ENCODE measurements at regions not wholly inside any gene's neighbourhood (a gene's known extent, or its start where the extent isn't known, plus 50 kb on each side); places are given as distances from the start of the nearest gene placed in this dataset.

GRCh38 chr15:77697893-77698292 is 65.2 kb upstream of the LINGO1 start:
- Histone ChIP-seq H3K4me3 (ENCODE audit: control extremely low read depth in 1 of 5, extremely low read depth in 1 of 5, insufficient read depth in 1 of 5, low read depth in 2 of 5, low read length in 4 of 5) (no peak overlapping the region), H3K27me3 (replicated peaks in 1 of 4; ENCODE audit: control extremely low read depth in 1 of 4, control insufficient read depth in 3 of 4, insufficient read depth in 4 of 4, low read length in 3 of 4) (peaks cover 0 to 12% (median 0%) of the 10 kb centered on the region in 4 experiments), H3K9me3 (ENCODE audit: control extremely low read depth in 1 of 3, control insufficient read depth in 2 of 3, insufficient read depth in 1 of 3, low read length in 2 of 3) (no peaks in the 10 kb centered on the region), H3K4me2 (replicated peaks; ENCODE audit: low read depth, low read length, poor library complexity, severe bottlenecking) (no peak overlapping the region), H3K27ac (ENCODE audit: low read length in 2 of 2) (no peak overlapping the region), H4K20me1 (ENCODE audit: control insufficient read depth, insufficient read depth, low read length, poor library complexity, severe bottlenecking) (no peaks in the 10 kb centered on the region), H3K79me2 (ENCODE audit: control insufficient read depth, insufficient read depth, low read length) (no peaks in the 10 kb centered on the region), H3K9ac (ENCODE audit: low read length) (no peak overlapping the region), H3K36me3 (replicated peaks in 1 of 2; ENCODE audit: control extremely low read depth in 1 of 2, control insufficient read depth in 1 of 2, extremely low read depth in 1 of 2, insufficient read depth in 2 of 2, low read length in 1 of 2) (no peaks in the 10 kb centered on the region), H3K4me1 (ENCODE audit: control insufficient read depth in 2 of 2, insufficient read depth in 2 of 2, low read length in 2 of 2) (no peaks in the 10 kb centered on the region), H2AFZ (ENCODE audit: insufficient read depth, low read depth, low read length, poor library complexity, severe bottlenecking) (no peak overlapping the region)
- ChIA-PET CTCF (no interaction called here), POLR2A (no interaction called here)
- H3K27ac Mint-ChIP-seq, result no peak overlapping the region
- H3K4me3 Mint-ChIP-seq, result no peak overlapping the region
- H3K27me3 Mint-ChIP-seq, result peaks cover 29% of the 10 kb centered on the region
- intact Hi-C loops (cut with micrococcal nuclease), result no loop called here
- WGBS (ENCODE audit: insufficient coverage), result 67% methylated on average over 4 of the region's 7 CpGs
- no peak for DNase-seq
- H3K4me1 Mint-ChIP-seq, result no peaks in the 10 kb centered on the region
- TF ChIP-seq EZH2 (IDR thresholded peaks at IDR 0.05; ENCODE audit: borderline replicate concordance, insufficient read depth, low read depth, low read length, poor library complexity, severe bottlenecking), result no peak
- no peak for TF ChIP-seq CTCF (IDR thresholded peaks at IDR 0.05)
- no peaks in the 10 kb centered on the region for H3K9me3 Mint-ChIP-seq (ENCODE audit: insufficient read depth)
- no peak for ATAC-seq (ENCODE audit: low read depth)

- WGBS (ENCODE audit: insufficient coverage), result 83% methylated on average over 8 of the region's 8 CpGs
- no peak overlapping the region for H3K4me2 ChIP-seq (replicated peaks; ENCODE audit: low read depth, low read length, poor library complexity, severe bottlenecking)
- no peak overlapping the region for H3K9ac ChIP-seq (ENCODE audit: low read length)
- intact Hi-C loops (cut with micrococcal nuclease), result no loop called here
- H3K4me1 ChIP-seq (ENCODE audit: control insufficient read depth in 2 of 2, insufficient read depth in 2 of 2, low read length in 2 of 2), result no peaks in the 10 kb centered on the region
- no peaks in the 10 kb centered on the region for H3K4me1 Mint-ChIP-seq
- H3K79me2 ChIP-seq (ENCODE audit: control insufficient read depth, insufficient read depth, low read length), result no peaks in the 10 kb centered on the region
- DNase-seq, result no peak
- no peaks in the 10 kb centered on the region for H3K9me3 Mint-ChIP-seq (ENCODE audit: insufficient read depth)
- POLR2A ChIA-PET, result no interaction called here
- H3K27me3 ChIP-seq (replicated peaks in 1 of 4; ENCODE audit: control extremely low read depth in 1 of 4, control insufficient read depth in 3 of 4, insufficient read depth in 4 of 4, low read length in 3 of 4), result peaks cover 0 to 12% (median under 1%) of the 10 kb centered on the region in 4 experiments
- no peak overlapping the region for H3K27ac Mint-ChIP-seq
- H3K4me3 ChIP-seq (ENCODE audit: control extremely low read depth in 1 of 5, extremely low read depth in 1 of 5, insufficient read depth in 1 of 5, low read depth in 2 of 5, low read length in 4 of 5), result no peak overlapping the region
- no peak overlapping the region for H3K27ac ChIP-seq (ENCODE audit: low read length in 2 of 2)
- H3K27me3 Mint-ChIP-seq, result peaks cover 31% of the 10 kb centered on the region
- H4K20me1 ChIP-seq (ENCODE audit: control insufficient read depth, insufficient read depth, low read length, poor library complexity, severe bottlenecking), result no peaks in the 10 kb centered on the region
- no peaks in the 10 kb centered on the region for H3K9me3 ChIP-seq (ENCODE audit: control extremely low read depth in 1 of 3, control insufficient read depth in 2 of 3, insufficient read depth in 1 of 3, low read length in 2 of 3)
- TF ChIP-seq EZH2 (IDR thresholded peaks at IDR 0.05; ENCODE audit: borderline replicate concordance, insufficient read depth, low read depth, low read length, poor library complexity, severe bottlenecking), result no peak
- no peak for TF ChIP-seq CTCF (IDR thresholded peaks at IDR 0.05)
- CTCF ChIA-PET, result no interaction called here
- no peaks in the 10 kb centered on the region for H3K36me3 ChIP-seq (replicated peaks in 1 of 2; ENCODE audit: control extremely low read depth in 1 of 2, control insufficient read depth in 1 of 2, extremely low read depth in 1 of 2, insufficient read depth in 2 of 2, low read length in 1 of 2)
- no peak overlapping the region for H2AFZ ChIP-seq (ENCODE audit: insufficient read depth, low read depth, low read length, poor library complexity, severe bottlenecking)
- ATAC-seq (ENCODE audit: low read depth), result no peak
- H3K4me3 Mint-ChIP-seq, result no peak overlapping the region
These were observed 64.2 kb upstream of the LINGO1 start for GRCh38 chr15:77696871-77697270.

Data from B cell (primary cell).